GM23338 (cell line): ENCODE measurements at regions not wholly inside any gene's neighbourhood (a gene's known extent, or its start where the extent isn't known, plus 50 kb on each side); places are given as distances from the start of the nearest gene placed in this dataset.

ENCODE experiments used
- CREB1 ChIP-seq: fragments of 250-450 bp; sonication (Bioruptor Pico); IDR thresholded peaks from 2 replicates; pipeline ENCODE4 v1.5.0; 2020; ENCODE audit warnings: low read depth, mild to moderate bottlenecking, moderate library complexity
- CTCF ChIP-seq, 2 experiments: fragments of 200-600 bp in 1 of 2; sonication (generic) in 1 of 2; conservative IDR thresholded peaks; 2 replicates each; pipeline versions ENCODE4 v1.5.1 to v1.6.1; 2016 to 2017; ENCODE audit warnings: antibody characterized with exemption in 2 of 2, low read depth in 2 of 2, mild to moderate bottlenecking in 2 of 2, moderate library complexity in 1 of 2
- EZH2 ChIP-seq: fragments of 200-600 bp; sonication (generic); IDR thresholded peaks from one replicate; pipeline ENCODE4 v1.8.0; 2017; ENCODE audit warnings: antibody characterized with exemption, mild to moderate bottlenecking, low read depth; ENCODE audit not compliant: unreplicated experiment
- EZH2phosphoT487 ChIP-seq: fragments of 200-600 bp; sonication (generic); IDR thresholded peaks from one replicate; pipeline ENCODE4 v1.8.1; 2018; ENCODE audit warnings: antibody characterized with exemption; ENCODE audit not compliant: unreplicated experiment
- JUNB ChIP-seq: IDR thresholded peaks from one replicate; pipeline ENCODE4 v1.6.1; 2016; ENCODE audit warnings: antibody characterized with exemption; ENCODE audit not compliant: unreplicated experiment
- NANOG ChIP-seq: IDR thresholded peaks from 2 replicates; pipeline ENCODE4 v1.6.1; 2016; ENCODE audit warnings: antibody characterized with exemption, borderline replicate concordance
- POLR2AphosphoS5 ChIP-seq: IDR thresholded peaks from 2 replicates; pipeline ENCODE4 v1.6.1; 2016; ENCODE audit warnings: antibody characterized with exemption, low read depth
- REST ChIP-seq: IDR thresholded peaks from one replicate; pipeline ENCODE4 v1.6.1; 2018; ENCODE audit warnings: antibody characterized with exemption; ENCODE audit not compliant: unreplicated experiment

- TF ChIP-seq CTCF (conservative IDR thresholded peaks at IDR 0.05; ENCODE audit: low read depth in 2 of 2) (no peak), CREB1 (CRISPR knock-in tag) (no peak), EZH2 (no peak), NANOG (no peak), EZH2phosphoT487 (no peak), JUNB (no peak), POLR2AphosphoS5 (no peak), REST (no peak)
Observed at GRCh38 chr20:52621401-52621800, 350.8 kb upstream of the TSHZ2 start.
